ENCODE measurements at regions not wholly inside any gene's neighbourhood (a gene's known extent, or its start where the extent isn't known, plus 50 kb on each side); places are given as distances from the start of the nearest gene placed in this dataset.
"Not testable (repeated sequence)": the region's sequence is repeated elsewhere in the genome, so short reads cannot be mapped to it uniquely, and the experiment has no call there.

DNA sequence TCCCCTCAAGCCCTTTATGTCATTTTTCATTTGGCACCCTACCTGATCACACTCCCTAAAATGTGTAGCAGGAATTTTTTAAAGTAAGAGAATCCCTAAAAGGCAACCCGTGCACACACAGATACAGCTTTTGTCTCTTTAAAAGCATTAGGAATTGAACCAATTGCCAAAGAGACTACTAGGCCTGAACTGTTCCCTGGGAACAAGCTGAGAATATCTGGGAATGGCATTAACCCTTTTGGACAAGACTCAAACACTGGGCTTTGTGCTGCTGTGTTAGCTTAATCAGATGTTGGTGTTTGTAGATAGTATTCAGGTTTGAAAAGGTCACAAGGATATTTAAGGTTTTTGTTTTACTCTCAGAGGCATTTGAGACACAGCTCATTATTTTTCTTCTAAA is 414.4 kb upstream of the PDZRN3 start:
- DNase-seq = no peak
- in situ Hi-C loops (cut with MboI; ENCODE audit: low pct_unique_long_range_greater_than_20kb, low sequenced_read_pairs) = no loop called here

DNA sequence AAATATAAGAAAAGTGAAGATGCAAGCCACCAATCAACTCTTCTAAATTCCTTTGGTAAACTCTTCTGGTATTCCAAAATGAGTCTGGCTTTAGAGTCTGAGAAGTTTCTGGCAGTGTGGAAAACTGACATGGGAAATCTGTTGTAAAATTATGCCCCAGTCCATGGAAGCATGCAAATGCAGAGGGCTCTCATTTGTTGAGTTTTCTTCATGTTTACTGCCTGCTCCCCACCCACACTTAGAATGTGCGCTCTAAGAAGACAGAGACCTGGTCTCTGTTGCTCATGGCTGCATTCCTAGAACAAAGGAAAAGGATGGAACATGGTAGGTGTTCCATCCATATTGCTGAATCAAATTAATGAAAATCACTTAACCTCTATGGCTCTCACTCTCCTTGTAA is 411.8 kb upstream of the PDZRN3 start:
- in situ Hi-C loops (cut with MboI; ENCODE audit: low pct_unique_long_range_greater_than_20kb, low sequenced_read_pairs) = no loop called here
- DNase-seq = no peak

DNA sequence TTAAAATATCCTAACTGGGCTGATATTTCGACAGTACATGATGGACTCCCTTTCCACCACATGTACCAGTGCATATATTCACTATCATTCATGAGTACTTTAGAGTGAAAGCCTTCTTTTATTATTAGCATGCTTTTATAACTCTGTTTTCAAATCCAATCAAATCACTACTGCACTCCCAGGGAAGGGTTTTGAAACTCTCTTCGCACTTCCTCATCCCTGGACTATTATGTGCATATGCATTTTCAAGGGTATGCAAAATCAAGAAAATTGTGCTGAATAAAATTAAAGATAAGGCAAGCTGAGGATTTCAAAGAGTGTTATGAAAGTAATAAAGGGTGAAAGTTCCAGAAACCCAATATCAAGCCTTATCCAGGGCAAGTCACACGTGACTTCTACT is 411.4 kb upstream of the PDZRN3 start:
- in situ Hi-C loops (cut with MboI; ENCODE audit: low pct_unique_long_range_greater_than_20kb, low sequenced_read_pairs) = no loop called here

DNA sequence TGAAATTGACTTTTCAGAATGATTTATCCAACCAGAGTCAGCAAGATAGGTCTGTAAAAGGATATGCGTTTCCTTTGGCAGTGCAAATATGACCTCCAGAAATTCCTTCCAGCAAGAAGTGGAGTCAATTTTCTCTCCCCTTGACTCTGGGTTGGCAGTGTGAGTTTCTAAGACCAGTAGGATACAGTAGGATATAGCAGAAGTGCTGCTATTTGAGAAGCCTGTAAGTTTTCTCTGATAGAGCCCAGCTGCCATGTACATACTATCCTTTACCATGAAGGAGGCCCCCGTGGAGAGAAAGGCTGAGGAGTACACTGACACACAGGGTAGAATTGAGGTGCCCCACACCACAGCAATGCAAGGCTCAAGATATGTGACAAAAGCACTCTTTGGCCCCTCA is 409.1 kb upstream of the PDZRN3 start:
- in situ Hi-C loops (cut with MboI; ENCODE audit: low pct_unique_long_range_greater_than_20kb, low sequenced_read_pairs) = no loop called here

More for the DNA sequence above, 411.4 kb upstream of the PDZRN3 start:
- no peak for DNase-seq

DNA sequence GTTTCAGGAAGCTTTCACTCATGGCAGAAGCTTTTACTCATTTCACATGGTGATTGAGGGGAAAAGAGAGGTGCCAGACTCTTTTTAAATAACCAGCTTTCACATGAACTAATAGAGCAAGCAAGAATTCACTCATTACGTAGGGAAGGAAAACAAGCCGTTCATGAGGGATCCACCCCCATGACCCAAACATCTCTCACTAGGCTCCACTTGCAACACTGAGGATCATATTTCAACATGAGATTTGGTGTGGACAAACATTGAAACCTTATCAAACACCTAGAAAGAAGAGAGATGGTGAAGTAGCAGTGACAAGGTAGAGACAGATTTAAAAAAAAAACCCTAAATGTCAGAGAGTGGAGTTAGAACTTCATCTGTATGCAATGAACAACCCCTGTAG is 408.6 kb upstream of the PDZRN3 start:
- in situ Hi-C loops (cut with MboI; ENCODE audit: low pct_unique_long_range_greater_than_20kb, low sequenced_read_pairs) = no loop called here
- no peak for DNase-seq

More for the DNA sequence above, 409.1 kb upstream of the PDZRN3 start:
- no peak for DNase-seq

DNA sequence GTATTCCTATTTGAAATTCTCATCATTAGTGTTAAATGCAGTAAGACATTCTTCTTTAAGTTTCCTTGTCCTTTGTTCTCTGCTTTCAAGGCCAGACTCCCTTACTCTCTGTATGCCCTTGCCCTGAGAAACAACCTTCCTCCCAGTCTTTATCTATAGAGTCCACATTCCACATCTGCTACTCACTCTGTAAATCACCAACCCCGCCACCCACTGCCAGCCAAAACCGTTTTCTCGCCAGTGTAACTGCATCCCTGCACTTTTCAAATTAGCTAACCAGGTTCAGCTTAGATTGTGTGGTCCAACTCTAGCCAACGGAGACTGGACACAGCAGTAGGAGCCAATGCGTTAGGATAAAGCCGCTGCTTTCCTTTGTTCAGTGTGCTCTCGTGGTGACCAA is 402.4 kb upstream of the PDZRN3 start:
- no peak for DNase-seq
- in situ Hi-C loops (cut with MboI; ENCODE audit: low pct_unique_long_range_greater_than_20kb, low sequenced_read_pairs) = no loop called here

DNA sequence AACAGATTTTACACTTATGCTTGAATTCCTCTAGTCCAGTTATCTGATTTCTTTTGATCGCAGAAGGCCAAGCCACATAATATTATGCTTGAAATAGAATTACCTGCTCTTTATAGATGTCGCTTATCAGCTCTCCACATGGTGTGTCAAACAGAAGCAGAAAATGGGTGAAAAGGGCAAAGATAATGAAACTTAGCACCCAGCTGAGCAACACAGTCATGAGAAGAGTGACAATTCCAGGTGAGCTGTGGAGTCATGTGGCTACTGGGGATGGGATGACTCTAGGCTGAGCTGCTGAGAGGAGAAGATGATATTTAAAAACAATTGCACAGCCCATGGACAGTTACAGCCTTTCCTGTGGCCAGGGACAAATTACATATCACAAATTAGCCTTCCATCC is 398.7 kb upstream of the PDZRN3 start:
- in situ Hi-C loops (cut with MboI; ENCODE audit: low pct_unique_long_range_greater_than_20kb, low sequenced_read_pairs) = no loop called here
- no peak for DNase-seq

DNA sequence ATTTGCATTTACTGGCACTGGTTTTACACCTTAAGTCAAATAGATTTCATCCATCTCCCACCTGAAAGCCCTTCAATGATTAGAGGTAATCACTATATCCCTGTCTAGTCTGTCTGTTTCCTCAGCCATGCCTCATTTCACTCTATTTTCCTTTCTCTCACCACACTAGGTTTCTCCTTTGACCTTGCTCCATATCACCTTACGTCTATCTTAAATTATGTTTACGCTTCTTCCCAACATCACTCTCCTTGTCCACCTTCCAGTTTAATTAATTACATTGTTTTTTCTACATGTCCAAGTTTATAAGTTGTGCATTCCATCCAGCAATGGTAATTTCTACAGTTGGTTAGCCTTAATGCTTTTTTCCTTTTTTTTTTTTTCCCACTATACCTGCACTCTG is 396.7 kb upstream of the PDZRN3 start:
- no peak for DNase-seq
- in situ Hi-C loops (cut with MboI; ENCODE audit: low pct_unique_long_range_greater_than_20kb, low sequenced_read_pairs) = no loop called here

DNA sequence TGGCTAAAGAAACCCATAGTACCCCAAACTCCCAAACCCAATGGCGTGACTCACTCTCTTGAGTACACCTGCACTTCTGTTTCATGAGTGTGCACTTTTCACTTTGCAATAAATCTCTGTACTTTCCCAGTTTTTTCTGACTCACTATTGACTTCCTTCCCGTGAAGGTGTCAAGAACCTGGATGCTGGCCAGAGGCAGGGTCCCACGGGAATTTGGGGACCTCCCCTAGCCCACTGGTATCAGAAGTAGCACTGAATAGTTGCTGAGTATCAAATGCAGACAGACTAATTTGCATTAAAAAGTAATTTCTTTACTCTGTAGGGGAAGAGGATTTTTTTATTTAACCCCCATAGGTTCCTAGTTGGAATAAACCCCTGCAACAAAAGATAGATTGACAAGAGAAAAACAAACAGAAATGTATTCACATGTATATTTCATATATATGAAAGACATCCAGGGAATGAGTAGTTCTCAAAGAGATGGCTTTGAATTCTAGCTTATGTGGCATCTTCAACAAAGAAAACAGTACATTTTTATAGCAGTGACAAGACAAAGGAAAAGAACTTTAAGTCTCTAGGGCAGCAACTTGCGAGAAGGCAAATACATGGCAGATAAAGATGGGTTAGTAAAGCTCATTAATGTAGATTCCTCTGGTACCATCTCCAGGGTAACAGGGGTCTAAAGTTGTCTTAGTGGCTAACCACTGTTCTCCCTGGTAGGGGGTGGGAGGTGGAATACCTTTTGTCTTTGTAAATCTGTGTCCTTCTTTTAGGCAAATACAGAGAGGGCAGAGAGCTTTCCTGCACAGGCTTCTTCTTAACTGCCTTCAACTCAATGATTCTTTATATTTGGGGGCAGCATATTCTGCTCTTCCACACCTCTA is 385.5 kb upstream of the PDZRN3 start:
- DNase-seq = no peak
- in situ Hi-C loops (cut with MboI; ENCODE audit: low pct_unique_long_range_greater_than_20kb, low sequenced_read_pairs) = no loop called here

DNA sequence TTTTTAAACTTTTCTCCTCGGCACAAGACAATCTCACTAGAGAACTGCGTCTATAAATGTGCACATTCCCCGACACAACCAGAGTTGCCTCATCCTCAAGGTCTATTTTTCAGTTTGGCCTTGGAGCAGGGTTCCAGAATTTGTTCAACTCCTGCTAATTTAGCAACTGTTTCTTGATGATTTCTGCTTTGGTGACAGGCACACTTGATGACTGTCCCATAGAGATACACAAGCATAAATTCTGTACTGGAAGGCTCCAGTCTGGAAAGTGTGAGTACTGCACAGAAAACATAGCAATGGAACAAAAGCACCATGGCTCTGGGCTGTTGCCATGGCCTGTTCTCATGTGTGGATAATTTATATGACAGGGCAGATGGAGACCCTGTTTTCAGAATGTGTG is 379.6 kb upstream of the PDZRN3 start:
- in situ Hi-C loops (cut with MboI; ENCODE audit: low pct_unique_long_range_greater_than_20kb, low sequenced_read_pairs) = no loop called here
- DNase-seq = no peak

DNA sequence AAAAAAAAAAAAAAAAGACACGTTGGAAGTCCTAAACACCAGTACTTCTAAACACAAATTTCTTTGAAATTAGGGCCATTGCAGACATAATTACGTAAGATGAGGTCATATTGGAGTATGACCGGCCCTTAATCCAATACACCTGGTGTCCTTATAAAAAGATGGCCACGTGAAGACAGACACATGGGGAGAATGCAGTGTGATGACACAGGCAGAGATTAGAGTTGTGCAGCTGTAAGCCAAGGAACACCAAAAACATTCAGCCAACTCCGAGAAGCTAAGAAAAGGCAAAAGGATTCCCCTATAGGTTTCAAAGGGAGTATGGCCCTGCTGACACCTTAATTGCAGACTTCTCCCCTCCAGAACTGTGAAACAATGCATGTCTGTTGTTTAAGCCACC is 379.0 kb upstream of the PDZRN3 start:
- no peak for DNase-seq
- in situ Hi-C loops (cut with MboI; ENCODE audit: low pct_unique_long_range_greater_than_20kb, low sequenced_read_pairs) = no loop called here

DNA sequence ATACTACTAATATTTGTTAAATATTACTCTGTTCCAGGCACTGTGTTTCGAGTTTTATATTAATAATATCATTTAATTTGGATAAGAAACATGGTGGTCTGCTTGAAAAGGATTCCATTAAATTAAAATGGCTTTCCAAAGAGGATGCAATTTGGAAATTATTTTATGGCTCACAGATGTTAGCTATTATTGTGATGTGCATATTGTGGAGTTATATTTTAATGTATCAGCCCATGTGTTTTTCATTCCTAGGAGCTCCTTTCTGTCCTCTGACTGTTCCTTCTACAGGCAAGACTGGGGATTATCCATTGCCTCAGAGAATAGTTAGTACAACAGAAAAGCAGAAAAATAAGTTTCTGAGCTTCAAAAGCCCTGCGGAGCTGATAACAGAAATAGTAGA is 376.7 kb upstream of the PDZRN3 start:
- in situ Hi-C loops (cut with MboI; ENCODE audit: low pct_unique_long_range_greater_than_20kb, low sequenced_read_pairs) = no loop called here

DNA sequence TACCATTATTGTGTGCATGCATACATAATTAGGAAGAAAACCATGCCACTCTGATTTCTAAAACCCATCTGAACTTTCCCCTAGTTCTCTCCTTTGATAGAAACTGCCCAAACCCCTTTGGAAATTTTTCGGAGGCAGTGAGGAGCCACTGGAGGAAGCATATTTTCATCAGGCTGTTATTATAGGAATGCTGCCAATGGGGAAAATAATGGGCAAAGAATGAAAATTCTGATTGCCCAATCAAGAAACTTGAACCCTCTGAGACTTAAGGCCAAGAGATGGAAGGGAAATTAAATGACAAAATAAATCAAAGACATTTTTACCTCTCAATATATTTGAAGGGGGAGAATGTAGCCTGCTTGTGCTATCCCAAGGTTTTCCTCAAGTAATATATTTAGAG is 376.0 kb upstream of the PDZRN3 start:
- in situ Hi-C loops (cut with MboI; ENCODE audit: low pct_unique_long_range_greater_than_20kb, low sequenced_read_pairs) = no loop called here

More for the DNA sequence above, 376.7 kb upstream of the PDZRN3 start:
- no peak for DNase-seq

DNA sequence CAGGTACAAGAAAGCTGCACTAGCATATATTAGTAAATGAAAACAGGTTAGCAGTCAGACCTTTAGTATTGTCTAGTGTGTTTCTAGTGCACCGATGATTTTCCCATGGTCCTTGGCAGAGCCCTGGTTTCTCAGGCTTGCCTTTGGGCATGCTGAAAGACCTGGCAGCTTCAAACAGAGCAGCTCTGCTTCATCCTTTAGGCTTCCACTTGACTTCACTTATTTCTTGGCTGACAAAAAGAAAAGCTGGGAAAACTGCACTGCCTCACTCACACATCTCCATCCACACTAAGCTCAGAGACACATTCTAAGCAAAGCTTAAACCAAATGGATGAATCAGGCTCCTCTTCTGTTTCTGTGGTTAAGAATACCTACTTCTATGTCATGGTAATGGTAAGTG is 374.8 kb upstream of the PDZRN3 start:
- in situ Hi-C loops (cut with MboI; ENCODE audit: low pct_unique_long_range_greater_than_20kb, low sequenced_read_pairs) = no loop called here

More for the DNA sequence above, 376.0 kb upstream of the PDZRN3 start:
- no peak for DNase-seq

DNA sequence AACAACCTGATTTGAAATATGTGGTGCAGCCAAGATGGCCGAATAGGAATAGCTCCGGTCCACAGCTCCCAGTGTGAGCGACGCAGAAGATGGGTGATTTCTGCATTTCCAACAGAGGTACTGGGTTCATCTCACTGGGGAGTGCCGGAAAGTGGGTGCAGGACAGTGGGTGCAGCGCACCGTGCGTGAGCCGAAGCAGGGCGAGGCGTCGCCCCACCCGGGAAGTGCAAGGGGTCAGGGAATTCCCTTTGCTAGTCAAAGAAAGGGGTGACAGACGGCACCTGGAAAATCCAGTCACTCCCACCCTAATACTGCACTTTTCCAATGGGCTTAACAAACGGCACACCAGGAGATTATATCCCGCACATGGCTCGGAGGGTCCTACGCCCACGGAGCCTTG is 365.9 kb upstream of the PDZRN3 start:
- in situ Hi-C loops (cut with MboI; ENCODE audit: low pct_unique_long_range_greater_than_20kb, low sequenced_read_pairs); DNase-seq: not testable (repeated sequence)

More for the DNA sequence above, 374.8 kb upstream of the PDZRN3 start:
- DNase-seq = no peak

DNA sequence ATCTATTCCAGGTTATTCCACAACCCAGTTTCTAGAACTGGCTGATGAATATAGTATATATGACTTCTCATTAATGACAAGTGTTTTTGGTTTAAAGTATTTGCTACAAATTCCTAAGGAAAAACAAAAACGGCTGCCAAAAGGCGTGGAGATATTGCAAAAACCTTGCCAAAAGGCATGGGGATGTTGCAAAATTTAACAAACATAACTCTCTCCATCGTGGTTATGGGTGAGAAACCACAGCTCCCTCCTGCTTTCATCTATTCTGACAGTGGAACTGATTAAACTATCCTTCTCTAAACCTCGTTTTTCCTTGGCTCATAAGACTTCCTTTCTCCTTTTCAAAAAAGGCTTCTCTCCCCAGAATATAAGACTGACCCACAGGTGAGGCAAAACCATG is 342.0 kb upstream of the PDZRN3 start:
- no peak for DNase-seq
- in situ Hi-C loops (cut with MboI; ENCODE audit: low pct_unique_long_range_greater_than_20kb, low sequenced_read_pairs) = no loop called here

DNA sequence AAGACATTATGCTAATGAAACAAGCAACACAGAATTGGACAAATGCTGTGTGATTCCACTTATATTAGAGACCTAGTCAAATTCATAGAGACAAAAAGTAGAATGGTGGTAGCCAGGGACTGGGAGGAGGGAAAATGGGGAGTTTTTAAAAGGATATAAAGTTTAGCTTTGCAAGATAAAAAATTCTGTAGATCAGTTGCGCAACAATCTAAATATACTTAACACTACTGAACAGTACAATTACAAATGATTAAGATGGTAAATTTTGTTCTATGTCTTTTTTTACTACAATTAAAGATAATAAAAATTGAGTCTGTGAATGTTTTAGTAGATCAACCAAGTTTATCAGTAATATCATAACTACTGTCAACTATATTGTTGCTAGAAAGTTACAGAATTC is 340.1 kb upstream of the PDZRN3 start:
- in situ Hi-C loops (cut with MboI; ENCODE audit: low pct_unique_long_range_greater_than_20kb, low sequenced_read_pairs) = no loop called here
- no peak for DNase-seq

DNA sequence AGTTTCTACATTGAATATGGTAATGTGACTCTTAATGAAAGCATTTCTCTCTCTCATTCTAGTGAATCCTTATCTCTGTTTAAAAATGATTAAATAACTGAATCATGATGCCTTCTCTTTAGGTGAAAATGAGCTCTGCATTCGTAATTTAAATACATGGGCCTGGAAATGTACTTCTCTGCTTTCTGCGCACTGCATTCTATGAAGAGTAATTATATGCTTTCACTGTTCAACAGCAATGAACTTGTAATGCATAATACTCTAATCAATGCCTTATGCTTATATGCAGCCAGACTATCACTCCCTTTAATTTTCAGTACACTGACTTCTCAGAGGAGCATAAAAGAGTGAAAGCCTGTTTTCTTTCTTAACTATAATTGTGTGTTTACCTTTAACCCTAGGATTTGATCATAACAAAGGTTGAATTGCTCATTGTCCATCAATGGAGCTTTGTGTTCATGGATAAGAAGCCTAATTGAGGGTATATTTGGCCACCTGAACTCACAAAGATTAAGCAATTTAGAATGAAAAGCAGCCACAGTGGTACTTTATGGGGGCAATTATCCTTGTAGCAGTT is 330.8 kb upstream of the PDZRN3 start:
- DNase-seq = no peak
- in situ Hi-C loops (cut with MboI; ENCODE audit: low pct_unique_long_range_greater_than_20kb, low sequenced_read_pairs) = no loop called here

DNA sequence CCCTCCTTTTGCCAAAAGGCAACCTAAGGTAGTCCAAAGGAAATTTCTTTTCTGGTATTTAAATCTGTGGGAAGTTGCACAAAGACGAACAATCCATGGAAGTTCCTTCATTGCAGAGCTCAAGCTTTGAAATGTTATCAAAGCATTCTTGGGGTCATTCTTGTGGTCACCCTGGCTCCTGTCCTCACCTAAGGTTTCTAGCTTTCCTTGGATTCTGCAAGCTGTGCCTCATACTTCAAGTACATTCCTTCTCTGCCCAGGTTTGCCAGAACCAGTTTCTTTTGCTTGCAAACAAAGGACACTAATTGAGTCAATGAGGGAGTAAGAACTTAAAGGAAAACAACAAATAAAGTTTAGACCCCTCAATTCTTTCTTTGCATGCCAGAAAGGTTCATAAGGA is 329.8 kb upstream of the PDZRN3 start:
- in situ Hi-C loops (cut with MboI; ENCODE audit: low pct_unique_long_range_greater_than_20kb, low sequenced_read_pairs) = no loop called here
- DNase-seq = no peak

DNA sequence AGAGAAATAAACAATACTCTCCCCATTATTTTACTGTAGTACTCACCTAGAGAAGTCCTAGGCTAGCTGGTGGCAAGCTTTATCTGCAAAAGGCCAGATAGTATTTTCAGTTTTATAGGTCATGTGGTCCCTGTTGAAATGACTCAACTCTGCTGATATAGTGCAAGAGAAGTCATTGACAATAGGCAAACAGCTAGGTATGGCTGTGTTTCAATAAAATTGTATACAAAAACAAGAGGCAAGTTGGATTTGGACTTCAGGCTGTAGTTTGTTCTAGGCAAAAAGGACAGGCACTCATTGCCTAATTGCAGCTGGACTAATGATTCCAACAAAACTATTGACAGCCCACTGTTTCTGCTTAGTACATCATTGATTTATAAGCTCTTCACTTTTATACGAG is 328.0 kb upstream of the PDZRN3 start:
- no peak for DNase-seq
- in situ Hi-C loops (cut with MboI; ENCODE audit: low pct_unique_long_range_greater_than_20kb, low sequenced_read_pairs) = no loop called here
